Sigmoid colon (tissue), 4 donors: ENCODE measurements at regions not wholly inside any gene's neighbourhood (a gene's known extent, or its start where the extent isn't known, plus 50 kb on each side); places are given as distances from the start of the nearest gene placed in this dataset.

ENCODE experiments used
- POLR2A ChIP-seq, 2 donors: fragments of 450-650 bp; IDR thresholded peaks; one replicate each; pipeline ENCODE4 v1.6.1; 2016; ENCODE audit warnings: antibody characterized with exemption in 2 of 2, mild to moderate bottlenecking in 2 of 2, moderate library complexity in 2 of 2
- POLR2AphosphoS5 ChIP-seq, 4 donors: sonication (generic); formaldehyde crosslinking; IDR thresholded peaks; one replicate each; pipeline ENCODE4 v1.6.1; 2017; ENCODE audit warnings: antibody characterized with exemption in 4 of 4

DNA sequence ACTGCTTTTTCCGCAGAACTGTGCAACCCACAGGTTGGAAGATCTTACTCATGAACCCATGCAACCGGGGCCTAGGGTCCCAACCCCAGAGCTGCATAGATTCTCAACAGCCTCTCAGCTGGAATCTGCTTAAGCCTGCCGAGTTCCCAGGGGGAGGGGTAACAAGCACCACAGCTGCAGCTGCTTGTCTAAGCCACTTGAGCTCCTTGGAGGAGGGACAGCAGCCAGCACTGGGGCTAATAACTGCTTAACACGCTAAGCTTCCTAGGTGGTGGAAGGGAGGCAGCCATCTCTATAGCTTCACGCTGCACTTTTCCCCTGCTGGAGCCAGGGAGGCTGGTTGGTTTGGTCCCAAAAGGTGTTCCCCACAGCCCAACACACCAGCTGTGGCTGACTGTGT lies 311.6 kb downstream of the DSC3 start:
- TF ChIP-seq POLR2A (IDR thresholded peaks at IDR 0.05) = no peak
- TF ChIP-seq POLR2AphosphoS5 (IDR thresholded peaks at IDR 0.05) = no peak
